IPS-20b (cell line): ENCODE measurements at regions not wholly inside any gene's neighbourhood (a gene's known extent, or its start where the extent isn't known, plus 50 kb on each side); places are given as distances from the start of the nearest gene placed in this dataset.
"Not testable (repeated sequence)": the region's sequence is repeated elsewhere in the genome, so short reads cannot be mapped to it uniquely, and the experiment has no call there.

Experiments used
- H3K27ac ChIP-seq: one replicate; pipeline ENCODE4 v1.5.1; 2013; ENCODE audit warnings: low read length
- H3K27me3 ChIP-seq: 2 replicates; pipeline ENCODE4 v1.6.1; 2013; ENCODE audit warnings: mild to moderate bottlenecking, low read length, inconsistent platforms; ENCODE audit not compliant: insufficient read depth
- H3K36me3 ChIP-seq: 2 replicates; pipeline ENCODE4 v1.6.1; 2013; ENCODE audit warnings: low read depth, mild to moderate bottlenecking, inconsistent platforms, low read length, moderate library complexity; ENCODE audit not compliant: insufficient read depth
- H3K4me1 ChIP-seq: 2 replicates; pipeline ENCODE4 v1.6.1; 2013; ENCODE audit warnings: mild to moderate bottlenecking, control low read depth, inconsistent platforms, low read length, moderate library complexity; ENCODE audit not compliant: insufficient read depth
- H3K4me3 ChIP-seq: 2 replicates; pipeline ENCODE4 v1.5.1; 2013; ENCODE audit warnings: mild to moderate bottlenecking, low read length, inconsistent platforms
- H3K9ac ChIP-seq: 2 replicates; pipeline ENCODE4 v1.6.1; 2013; ENCODE audit warnings: low read depth, mild to moderate bottlenecking, inconsistent platforms, low read length, moderate library complexity
- H3K9me3 ChIP-seq: 2 replicates; pipeline ENCODE4 v1.6.1; 2013; ENCODE audit warnings: mild to moderate bottlenecking, low read depth, low read length, inconsistent platforms; ENCODE audit not compliant: insufficient read depth

GRCh38 chr13:80501556-80501955, 160.6 kb upstream of the SPRY2 start:
- Histone ChIP-seq H3K9ac (no peak overlapping the region), H3K36me3 (no peaks in the 10 kb centered on the region), H3K4me3 (no peak overlapping the region), H3K27ac (no peak overlapping the region), H3K9me3 (peaks cover 8% of the 10 kb centered on the region; the same call in 1 of the 2 replicates), H3K27me3 (no peaks in the 10 kb centered on the region), H3K4me1 (no peaks in the 10 kb centered on the region)

GRCh38 chr13:80499536-80500290, 158.8 kb upstream of the SPRY2 start:
- no peak overlapping the region for H3K9ac ChIP-seq
- H3K4me1 ChIP-seq, result no peaks in the 10 kb centered on the region
- no peak overlapping the region for H3K4me3 ChIP-seq
- H3K27me3 ChIP-seq, result no peaks in the 10 kb centered on the region
- no peak overlapping the region for H3K27ac ChIP-seq
- H3K9me3 ChIP-seq, result no peaks in the 10 kb centered on the region
- no peaks in the 10 kb centered on the region for H3K36me3 ChIP-seq

- H3K27me3 ChIP-seq, result no peaks in the 10 kb centered on the region
- H3K9ac ChIP-seq, result no peak overlapping the region
- no peaks in the 10 kb centered on the region for H3K9me3 ChIP-seq
- H3K4me3 ChIP-seq, result no peak overlapping the region
- no peak overlapping the region for H3K27ac ChIP-seq
- H3K36me3 ChIP-seq, result no peaks in the 10 kb centered on the region
- H3K4me1 ChIP-seq, result no peaks in the 10 kb centered on the region
Observed at GRCh38 chr13:80498433-80498832, 157.5 kb upstream of the SPRY2 start.

GRCh38 chr13:80497978-80498377, 157.1 kb upstream of the SPRY2 start:
- Histone ChIP-seq H3K9ac (no peak overlapping the region), H3K27ac (no peak overlapping the region), H3K4me1 (no peaks in the 10 kb centered on the region), H3K36me3 (no peaks in the 10 kb centered on the region), H3K4me3 (no peak overlapping the region), H3K9me3 (no peaks in the 10 kb centered on the region), H3K27me3 (no peaks in the 10 kb centered on the region)

GRCh38 chr13:80497439-80497838, 156.5 kb upstream of the SPRY2 start:
- Histone ChIP-seq H3K4me1 (no peaks in the 10 kb centered on the region), H3K4me3 (no peak overlapping the region), H3K36me3 (no peaks in the 10 kb centered on the region)

GRCh38 chr13:80496721-80497397, 155.9 kb upstream of the SPRY2 start:
- H3K4me3 ChIP-seq, result no peak overlapping the region
- no peaks in the 10 kb centered on the region for H3K9me3 ChIP-seq
- H3K9ac ChIP-seq, result no peak overlapping the region
- no peaks in the 10 kb centered on the region for H3K36me3 ChIP-seq
- H3K27ac ChIP-seq, result no peak overlapping the region
- H3K27me3 ChIP-seq, result no peaks in the 10 kb centered on the region
- no peaks in the 10 kb centered on the region for H3K4me1 ChIP-seq

More at GRCh38 chr13:80497439-80497838, 156.5 kb upstream of the SPRY2 start:
- H3K9ac ChIP-seq, result no peak overlapping the region
- no peak overlapping the region for H3K27ac ChIP-seq
- H3K9me3 ChIP-seq, result no peaks in the 10 kb centered on the region
- no peaks in the 10 kb centered on the region for H3K27me3 ChIP-seq

GRCh38 chr13:80490491-80490943, 149.6 kb upstream of the SPRY2 start:
- H3K9ac ChIP-seq, H3K27ac ChIP-seq, H3K36me3 ChIP-seq, H3K9me3 ChIP-seq, H3K27me3 ChIP-seq, H3K4me3 ChIP-seq, H3K4me1 ChIP-seq: not testable (repeated sequence)

- H3K27ac ChIP-seq, result no peak overlapping the region
- no peaks in the 10 kb centered on the region for H3K27me3 ChIP-seq
- H3K36me3 ChIP-seq, result no peaks in the 10 kb centered on the region
- no peak overlapping the region for H3K9ac ChIP-seq
- no peak overlapping the region for H3K4me3 ChIP-seq
- no peaks in the 10 kb centered on the region for H3K4me1 ChIP-seq
- no peaks in the 10 kb centered on the region for H3K9me3 ChIP-seq
Observed at GRCh38 chr13:80486402-80486801, 145.5 kb upstream of the SPRY2 start.

GRCh38 chr13:80483157-80483556, 142.2 kb upstream of the SPRY2 start:
- no peaks in the 10 kb centered on the region for H3K9me3 ChIP-seq
- H3K27ac ChIP-seq, result no peak overlapping the region
- H3K4me1 ChIP-seq, result no peaks in the 10 kb centered on the region
- H3K9ac ChIP-seq, result no peak overlapping the region
- no peaks in the 10 kb centered on the region for H3K36me3 ChIP-seq
- no peaks in the 10 kb centered on the region for H3K27me3 ChIP-seq
- no peak overlapping the region for H3K4me3 ChIP-seq

- Histone ChIP-seq H3K27me3 (no peaks in the 10 kb centered on the region), H3K4me3 (no peak overlapping the region), H3K9ac (no peak overlapping the region), H3K9me3 (no peaks in the 10 kb centered on the region), H3K36me3 (no peaks in the 10 kb centered on the region), H3K4me1 (no peaks in the 10 kb centered on the region), H3K27ac (no peak overlapping the region)
Observed at GRCh38 chr13:80481588-80481987, 140.7 kb upstream of the SPRY2 start.

- Histone ChIP-seq H3K9me3 (no peaks in the 10 kb centered on the region), H3K36me3 (no peaks in the 10 kb centered on the region), H3K4me3 (no peak overlapping the region), H3K27ac (no peak overlapping the region), H3K4me1 (no peaks in the 10 kb centered on the region), H3K9ac (no peak overlapping the region), H3K27me3 (no peaks in the 10 kb centered on the region)
Observed at GRCh38 chr13:80477661-80478443, 136.9 kb upstream of the SPRY2 start.
